Spinal cord (tissue), 9 donors: ENCODE measurements at regions not wholly inside any gene's neighbourhood (a gene's known extent, or its start where the extent isn't known, plus 50 kb on each side); places are given as distances from the start of the nearest gene placed in this dataset.

Experiments
- DNase-seq, 6 donors: peaks; one replicate each; pipeline versions ENCODE4 v3.0.0 to v3.0.0-alpha.2; 2013 to 2015; ENCODE audit warnings: low spot score in 6 of 6, low read depth in 4 of 6
- H3K27ac ChIP-seq: one replicate; pipeline ENCODE4 v1.5.1; 2013; ENCODE audit warnings: low read depth, low read length, control low read depth
- H3K27me3 ChIP-seq: one replicate; pipeline ENCODE4 v1.6.1; 2013; ENCODE audit warnings: low read length; ENCODE audit not compliant: control insufficient read depth, insufficient read depth
- H3K36me3 ChIP-seq: one replicate; pipeline ENCODE4 v1.6.1; 2013; ENCODE audit warnings: low read length; ENCODE audit not compliant: control insufficient read depth, insufficient read depth
- H3K4me1 ChIP-seq: one replicate; pipeline ENCODE4 v1.6.1; 2013; ENCODE audit warnings: low read length; ENCODE audit not compliant: control insufficient read depth, insufficient read depth
- H3K4me3 ChIP-seq: one replicate; pipeline ENCODE4 v1.5.1; 2013; ENCODE audit warnings: low read depth, low read length, control low read depth
- H3K9me3 ChIP-seq: one replicate; pipeline ENCODE4 v1.6.1; 2013; ENCODE audit warnings: low read length; ENCODE audit not compliant: control insufficient read depth, insufficient read depth
- WGBS: methylation state at CpG from one replicate; pipeline ENCODE4 v1.1.5; 2013; ENCODE audit warnings: missing lambda C conversion rate; ENCODE audit not compliant: insufficient coverage; 5-methylcytosine and 5-hydroxymethylcytosine counted together
- donor health status: healthy.

- DNase-seq: no peak
- Histone ChIP-seq H3K9me3 (no peaks in the 10 kb centered on the region), H3K4me1 (peaks cover 13% of the 10 kb centered on the region), H3K4me3 (no peak overlapping the region), H3K27me3 (no peaks in the 10 kb centered on the region), H3K36me3 (no peaks in the 10 kb centered on the region), H3K27ac (no peak overlapping the region)
- 63% methylated on average over 15 of the region's 16 CpGs for WGBS
Observed at GRCh38 chr2:128390256-128390990, 71.8 kb upstream of the HS6ST1 start.

GRCh38 chr2:128390991-128391630 is 72.4 kb upstream of the HS6ST1 start:
- Histone ChIP-seq H3K4me3 (no peak overlapping the region), H3K27ac (no peak overlapping the region), H3K4me1 (peaks cover 18% of the 10 kb centered on the region), H3K9me3 (no peaks in the 10 kb centered on the region), H3K27me3 (no peaks in the 10 kb centered on the region), H3K36me3 (no peaks in the 10 kb centered on the region)
- no peak for DNase-seq
- WGBS: 92% methylated on average over 6 of the region's 15 CpGs

GRCh38 chr2:128391679-128392078 is 73.0 kb upstream of the HS6ST1 start:
- no peak for DNase-seq
- H3K27me3 ChIP-seq: no peaks in the 10 kb centered on the region
- H3K4me3 ChIP-seq: no peak overlapping the region
- H3K9me3 ChIP-seq: no peaks in the 10 kb centered on the region
- H3K4me1 ChIP-seq: peaks cover 24% of the 10 kb centered on the region
- no peaks in the 10 kb centered on the region for H3K36me3 ChIP-seq
- WGBS: 100% methylated on average over 1 of the region's 3 CpGs
- no peak overlapping the region for H3K27ac ChIP-seq

GRCh38 chr2:128392207-128392606 is 73.5 kb upstream of the HS6ST1 start:
- no peaks in the 10 kb centered on the region for H3K27me3 ChIP-seq
- no peaks in the 10 kb centered on the region for H3K36me3 ChIP-seq
- no peak overlapping the region for H3K4me3 ChIP-seq
- peaks cover 24% of the 10 kb centered on the region for H3K4me1 ChIP-seq
- WGBS: 86% methylated on average over 3 of the region's 3 CpGs
- H3K27ac ChIP-seq: no peak overlapping the region
- DNase-seq: no peak
- H3K9me3 ChIP-seq: no peaks in the 10 kb centered on the region

GRCh38 chr2:128394007-128394730 is 75.5 kb upstream of the HS6ST1 start:
- Histone ChIP-seq H3K9me3 (no peaks in the 10 kb centered on the region), H3K27me3 (no peaks in the 10 kb centered on the region), H3K4me3 (no peak overlapping the region), H3K36me3 (no peaks in the 10 kb centered on the region), H3K4me1 (peaks cover 24% of the 10 kb centered on the region), H3K27ac (no peak overlapping the region)
- DNase-seq: peak in 1 of 6 donors; percentile 41
- 53% methylated on average over 9 of the region's 11 CpGs for WGBS

GRCh38 chr2:128395196-128395595 is 76.5 kb upstream of the HS6ST1 start:
- Histone ChIP-seq H3K4me3 (no peak overlapping the region), H3K27ac (no peak overlapping the region), H3K27me3 (no peaks in the 10 kb centered on the region), H3K36me3 (no peaks in the 10 kb centered on the region), H3K4me1 (peaks cover 19% of the 10 kb centered on the region), H3K9me3 (no peaks in the 10 kb centered on the region)
- 95% methylated on average over 6 of the region's 10 CpGs for WGBS
- no peak for DNase-seq

GRCh38 chr2:128395640-128396499 is 77.2 kb upstream of the HS6ST1 start:
- 83% methylated on average over 10 of the region's 15 CpGs for WGBS
- H3K27ac ChIP-seq: no peak overlapping the region
- H3K27me3 ChIP-seq: no peaks in the 10 kb centered on the region
- no peak overlapping the region for H3K4me3 ChIP-seq
- H3K9me3 ChIP-seq: no peaks in the 10 kb centered on the region
- H3K4me1 ChIP-seq: peaks cover 12% of the 10 kb centered on the region
- no peaks in the 10 kb centered on the region for H3K36me3 ChIP-seq
- no peak for DNase-seq

- DNase-seq: peak in 2 of 6 donors; percentile 66 to 85
- Histone ChIP-seq H3K36me3 (no peaks in the 10 kb centered on the region), H3K4me1 (peaks cover 12% of the 10 kb centered on the region), H3K4me3 (no peak overlapping the region), H3K9me3 (no peaks in the 10 kb centered on the region), H3K27me3 (no peaks in the 10 kb centered on the region), H3K27ac (no peak overlapping the region)
- WGBS: 25% methylated on average over 6 of the region's 7 CpGs
Observed at GRCh38 chr2:128396500-128396891, 77.8 kb upstream of the HS6ST1 start.

GRCh38 chr2:128396946-128397345 is 78.3 kb upstream of the HS6ST1 start:
- WGBS: no CpG with 5 or more reads among the region's 2 CpGs
- no peaks in the 10 kb centered on the region for H3K9me3 ChIP-seq
- no peak overlapping the region for H3K27ac ChIP-seq
- H3K27me3 ChIP-seq: no peaks in the 10 kb centered on the region
- no peak for DNase-seq
- H3K36me3 ChIP-seq: no peaks in the 10 kb centered on the region
- H3K4me3 ChIP-seq: no peak overlapping the region
- peaks cover 12% of the 10 kb centered on the region for H3K4me1 ChIP-seq
